ENCODE measurements at regions not wholly inside any gene's neighbourhood (a gene's known extent, or its start where the extent isn't known, plus 50 kb on each side); places are given as distances from the start of the nearest gene placed in this dataset.

GRCh38 chr13:75042807-75043206 is 439.2 kb downstream of the TBC1D4 start:
- Histone ChIP-seq H2AFZ (ENCODE audit: low read length) (no peak overlapping the region), H3K4me3 (replicated peaks in 1 of 3; ENCODE audit: insufficient read depth in 1 of 3, low read depth in 2 of 3, low read length in 3 of 3) (no peak overlapping the region), H3K4me1 (ENCODE audit: insufficient read depth, low read length) (no peaks in the 10 kb centered on the region), H3K9me3 (ENCODE audit: low read length) (no peaks in the 10 kb centered on the region), H3K4me2 (ENCODE audit: low read depth, low read length) (no peak overlapping the region), H3K27me3 (ENCODE audit: control insufficient read depth in 1 of 2, insufficient read depth in 2 of 2, low read length in 2 of 2) (no peaks in the 10 kb centered on the region; a peak in 1 of 5 replicates), H3K79me2 (ENCODE audit: insufficient read depth, low read length) (no peaks in the 10 kb centered on the region), H4K20me1 (ENCODE audit: insufficient read depth, low read length) (no peaks in the 10 kb centered on the region), H3K27ac (ENCODE audit: extremely low read length, insufficient read depth, low read length) (no peak overlapping the region), H3K9ac (ENCODE audit: insufficient read depth, low read depth, low read length) (no peak overlapping the region), H3K36me3 (replicated peaks in 1 of 2; ENCODE audit: control insufficient read depth in 1 of 2, insufficient read depth in 2 of 2, low read length in 2 of 2) (no peaks in the 10 kb centered on the region)
- FAIRE-seq = no peak
- in situ Hi-C loops (cut with HindIII; ENCODE audit: extremely low pct_ligation_motif_present, low pct_unique_long_range_greater_than_20kb) = no loop called here
- ChIA-PET CTCF (ENCODE audit: low intra/inter-chr PET ratio, low total read pairs) (no interaction called here), POLR2A (no interaction called here)
- no peak for ATAC-seq
- BruUV-seq (replicated peaks) = no TSS peak
- intact Hi-C loops (cut with micrococcal nuclease; ENCODE audit: unreplicated experiment) = no loop called here
- TF ChIP-seq ZNF207 (IDR thresholded peaks at IDR 0.05; ENCODE audit: borderline replicate concordance) (no peak), MAFK (conservative IDR thresholded peaks at IDR 0.05 in 1 of 2, IDR thresholded peaks at IDR 0.05 in 1 of 2; ENCODE audit: low read length in 2 of 2) (peak; percentile 96 to 97), SALL1 (CRISPR knock-in tag; IDR thresholded peaks at IDR 0.05) (no peak), ZNF572 (CRISPR knock-in tag; IDR thresholded peaks at IDR 0.05) (no peak), MAFF (IDR thresholded peaks at IDR 0.05; ENCODE audit: low read depth, low read length) (peak; percentile 97), ZNF44 (CRISPR knock-in tag; IDR thresholded peaks at IDR 0.05) (no peak), ZNF431 (CRISPR knock-in tag; IDR thresholded peaks at IDR 0.05; ENCODE audit: borderline replicate concordance, low read depth) (no peak), SPEN (CRISPR knock-in tag; IDR thresholded peaks at IDR 0.05; ENCODE audit: low read depth) (no peak), BRF2 (CRISPR knock-in tag; IDR thresholded peaks at IDR 0.05) (no peak), ZBTB46 (CRISPR knock-in tag; IDR thresholded peaks at IDR 0.05; ENCODE audit: borderline replicate concordance) (no peak), SAP130 (CRISPR knock-in tag; IDR thresholded peaks at IDR 0.05; ENCODE audit: low read depth) (no peak), FOXC1 (CRISPR knock-in tag; IDR thresholded peaks at IDR 0.05; ENCODE audit: borderline replicate concordance) (no peak), RFX5 (IDR thresholded peaks at IDR 0.05; ENCODE audit: low read depth, low read length) (no peak), CEBPG (CRISPR knock-in tag; IDR thresholded peaks at IDR 0.05) (no peak)
- no peak for DNase-seq (ENCODE audit: low spot score)
- WGBS (ENCODE audit: low lambda C conversion rate) = 3% methylated on average over 1 of the region's 1 CpG
